GM23338 (cell line): ENCODE measurements at regions not wholly inside any gene's neighbourhood (a gene's known extent, or its start where the extent isn't known, plus 50 kb on each side); places are given as distances from the start of the nearest gene placed in this dataset.

ENCODE experiments used
- ATAC-seq: fragments of 200-7000 bp; cut with Tn5 transposase; 3 replicates; pipeline ENCODE4 v1.9.1; 2020
- DNase-seq: peaks from one replicate; pipeline ENCODE4 v3.0.0-alpha.2; 2015; ENCODE audit warnings: low spot score
- H2AFZ ChIP-seq: fragments of 200-600 bp; sonication (generic); 2 replicates; pipeline ENCODE4 v1.8.0; 2016; ENCODE audit warnings: antibody characterized with exemption, mild to moderate bottlenecking, moderate library complexity
- H3F3A ChIP-seq: fragments of 200-600 bp; sonication (generic); replicated peaks from 2 replicates; pipeline ENCODE4 v1.8.0; 2017; ENCODE audit warnings: antibody characterized with exemption, mixed run types, low read depth
- H3K27ac ChIP-seq: fragments of 200-600 bp; sonication (generic); 2 replicates; pipeline ENCODE4 v1.6.1; 2016; ENCODE audit warnings: low read depth
- H3K27me3 ChIP-seq: fragments of 200-600 bp; sonication (generic); 2 replicates; pipeline ENCODE4 v1.8.0; 2016; ENCODE audit warnings: mild to moderate bottlenecking, mixed run types, moderate library complexity; ENCODE audit not compliant: insufficient read depth
- H3K36me3 ChIP-seq: fragments of 200-600 bp; sonication (generic); 2 replicates; pipeline ENCODE4 v1.8.0; 2016; ENCODE audit warnings: mild to moderate bottlenecking; ENCODE audit not compliant: insufficient read depth
- H3K4me1 ChIP-seq: fragments of 200-600 bp; sonication (generic); 2 replicates; pipeline ENCODE4 v1.8.0; 2016; ENCODE audit warnings: mild to moderate bottlenecking, moderate library complexity; ENCODE audit not compliant: insufficient read depth
- H3K4me2 ChIP-seq: fragments of 200-600 bp; sonication (generic); 2 replicates; pipeline ENCODE4 v1.7.1; 2017; ENCODE audit warnings: mixed run types
- H3K4me3 ChIP-seq: fragments of 200-600 bp; sonication (generic); 2 replicates; pipeline ENCODE4 v1.6.1; 2016; ENCODE audit warnings: mixed run types
- H3K79me2 ChIP-seq: fragments of 200-600 bp; sonication (generic); replicated peaks from 2 replicates; pipeline ENCODE4 v1.8.0; 2017; ENCODE audit warnings: mild to moderate bottlenecking; ENCODE audit not compliant: insufficient read depth
- H3K9me2 ChIP-seq: fragments of 200-600 bp; sonication (generic); 2 replicates; pipeline ENCODE4 v1.8.0; 2017; ENCODE audit not compliant: insufficient read depth
- H4K20me1 ChIP-seq: fragments of 200-600 bp; sonication (generic); replicated peaks from 2 replicates; pipeline ENCODE4 v1.8.0; 2017; ENCODE audit warnings: mild to moderate bottlenecking; ENCODE audit not compliant: insufficient read depth
- H3K27ac Mint-ChIP-seq: 2 replicates; pipeline ENCODE4 v1.8.0; 2020; ENCODE audit warnings: inconsistent platforms, mild to moderate bottlenecking, moderate library complexity, mixed read lengths
- H3K27me3 Mint-ChIP-seq: 3 replicates; pipeline ENCODE4 v1.8.0; 2022; ENCODE audit warnings: low read depth, mild to moderate bottlenecking, moderate library complexity, mixed read lengths, inconsistent platforms; ENCODE audit not compliant: insufficient read depth, poor library complexity
- H3K36me3 Mint-ChIP-seq: 3 replicates; pipeline ENCODE4 v1.8.0; 2021; ENCODE audit warnings: low read depth, mild to moderate bottlenecking, inconsistent platforms, moderate library complexity, mixed read lengths
- H3K4me1 Mint-ChIP-seq: 3 replicates; pipeline ENCODE4 v1.8.0; 2020; ENCODE audit warnings: mild to moderate bottlenecking, inconsistent platforms, mixed read lengths
- H3K4me3 Mint-ChIP-seq: 3 replicates; pipeline ENCODE4 v1.8.0; 2021; ENCODE audit warnings: moderate library complexity, mild to moderate bottlenecking, inconsistent platforms, mixed read lengths
- H3K9me3 Mint-ChIP-seq: 3 replicates; pipeline ENCODE4 v1.8.0; 2020; ENCODE audit warnings: moderate library complexity, mild to moderate bottlenecking, inconsistent platforms, mixed read lengths
- CREB1 ChIP-seq: fragments of 250-450 bp; sonication (Bioruptor Pico); IDR thresholded peaks from 2 replicates; pipeline ENCODE4 v1.5.0; 2020; ENCODE audit warnings: low read depth, mild to moderate bottlenecking, moderate library complexity
- EZH2 ChIP-seq: fragments of 200-600 bp; sonication (generic); IDR thresholded peaks from one replicate; pipeline ENCODE4 v1.8.0; 2017; ENCODE audit warnings: antibody characterized with exemption, mild to moderate bottlenecking, low read depth; ENCODE audit not compliant: unreplicated experiment
- EZH2phosphoT487 ChIP-seq: fragments of 200-600 bp; sonication (generic); IDR thresholded peaks from one replicate; pipeline ENCODE4 v1.8.1; 2018; ENCODE audit warnings: antibody characterized with exemption; ENCODE audit not compliant: unreplicated experiment
- JUNB ChIP-seq: IDR thresholded peaks from one replicate; pipeline ENCODE4 v1.6.1; 2016; ENCODE audit warnings: antibody characterized with exemption; ENCODE audit not compliant: unreplicated experiment
- NANOG ChIP-seq: IDR thresholded peaks from 2 replicates; pipeline ENCODE4 v1.6.1; 2016; ENCODE audit warnings: antibody characterized with exemption, borderline replicate concordance
- ZNF114 ChIP-seq: fragments of 250-450 bp; sonication (Bioruptor Pico); IDR thresholded peaks from 2 replicates; pipeline ENCODE4 v1.5.0; 2020; ENCODE audit warnings: mild to moderate bottlenecking, moderate library complexity
- ZNF331 ChIP-seq: fragments of 250-450 bp; sonication (Bioruptor Pico); IDR thresholded peaks from 2 replicates; pipeline ENCODE4 v1.5.0; 2020; ENCODE audit warnings: low read depth, mild to moderate bottlenecking, moderate library complexity
- TF ChIP-seq, protein P1 (sequence below): fragments of 250-450 bp; sonication (Bioruptor Pico); IDR thresholded peaks from 2 replicates; pipeline ENCODE4 v1.5.0; 2020; ENCODE audit warnings: mild to moderate bottlenecking, moderate library complexity
- TF ChIP-seq, protein P2 (sequence below), 2 experiments: fragments of 200-600 bp in 1 of 2; sonication (generic) in 1 of 2; conservative IDR thresholded peaks; 2 replicates each; pipeline versions ENCODE4 v1.5.1 to v1.6.1; 2016 to 2017; ENCODE audit warnings: antibody characterized with exemption in 2 of 2, low read depth in 2 of 2, mild to moderate bottlenecking in 2 of 2, moderate library complexity in 1 of 2
- TF ChIP-seq, protein P3 (sequence below): IDR thresholded peaks from one replicate; pipeline ENCODE4 v1.6.1; 2018; ENCODE audit warnings: antibody characterized with exemption; ENCODE audit not compliant: unreplicated experiment
- TF ChIP-seq, protein P4 (sequence below): IDR thresholded peaks from 2 replicates; pipeline ENCODE4 v1.6.1; 2016; ENCODE audit warnings: antibody characterized with exemption

DNA sequence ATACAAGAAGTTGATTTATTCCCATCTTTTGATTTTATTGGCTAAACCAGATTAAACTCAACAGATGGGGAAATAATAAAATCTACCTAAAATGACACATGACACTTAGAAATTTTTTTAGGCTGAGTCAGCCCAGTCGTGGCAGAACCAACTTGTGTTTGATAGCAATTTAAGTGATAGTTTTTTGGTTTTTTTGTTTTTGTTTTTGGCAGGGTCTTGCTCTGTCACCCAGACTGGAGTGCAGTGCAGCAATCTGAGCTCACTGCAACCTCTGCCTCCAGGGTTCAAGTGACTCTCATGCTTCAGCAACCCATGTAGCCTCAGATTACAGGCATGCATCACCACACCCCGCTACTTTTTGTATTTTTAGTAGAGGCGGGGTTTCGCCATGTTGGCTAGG is 370.3 kb upstream of the NOCT start:
- DNase-seq (no peak), ATAC-seq (no peak)
- Histone ChIP-seq H3K79me2 (no peaks in the 10 kb centered on the region), H3F3A (no peaks in the 10 kb centered on the region), H4K20me1 (no peaks in the 10 kb centered on the region), H3K9me2 (peaks cover 26% of the 10 kb centered on the region), H2AFZ (peak overlapping the region; percentile 79; the same call in 1 of the 2 replicates), H3K4me3 (no peak overlapping the region), H3K27me3 (no peaks in the 10 kb centered on the region), H3K27ac (no peak overlapping the region), H3K4me2 (no peak overlapping the region), H3K36me3 (no peaks in the 10 kb centered on the region), H3K4me1 (peaks cover 11% of the 10 kb centered on the region)
- no peaks in the 10 kb centered on the region; the same call in 2 of the 3 replicates for H3K9me3 Mint-ChIP-seq
- H3K27me3 Mint-ChIP-seq: no peaks in the 10 kb centered on the region
- H3K4me3 Mint-ChIP-seq: no peak overlapping the region
- H3K4me1 Mint-ChIP-seq: peaks cover 33% of the 10 kb centered on the region
- TF ChIP-seq ZNF331: no peak
- no peak for TF ChIP-seq EZH2
- TF ChIP-seq, protein P1, sequence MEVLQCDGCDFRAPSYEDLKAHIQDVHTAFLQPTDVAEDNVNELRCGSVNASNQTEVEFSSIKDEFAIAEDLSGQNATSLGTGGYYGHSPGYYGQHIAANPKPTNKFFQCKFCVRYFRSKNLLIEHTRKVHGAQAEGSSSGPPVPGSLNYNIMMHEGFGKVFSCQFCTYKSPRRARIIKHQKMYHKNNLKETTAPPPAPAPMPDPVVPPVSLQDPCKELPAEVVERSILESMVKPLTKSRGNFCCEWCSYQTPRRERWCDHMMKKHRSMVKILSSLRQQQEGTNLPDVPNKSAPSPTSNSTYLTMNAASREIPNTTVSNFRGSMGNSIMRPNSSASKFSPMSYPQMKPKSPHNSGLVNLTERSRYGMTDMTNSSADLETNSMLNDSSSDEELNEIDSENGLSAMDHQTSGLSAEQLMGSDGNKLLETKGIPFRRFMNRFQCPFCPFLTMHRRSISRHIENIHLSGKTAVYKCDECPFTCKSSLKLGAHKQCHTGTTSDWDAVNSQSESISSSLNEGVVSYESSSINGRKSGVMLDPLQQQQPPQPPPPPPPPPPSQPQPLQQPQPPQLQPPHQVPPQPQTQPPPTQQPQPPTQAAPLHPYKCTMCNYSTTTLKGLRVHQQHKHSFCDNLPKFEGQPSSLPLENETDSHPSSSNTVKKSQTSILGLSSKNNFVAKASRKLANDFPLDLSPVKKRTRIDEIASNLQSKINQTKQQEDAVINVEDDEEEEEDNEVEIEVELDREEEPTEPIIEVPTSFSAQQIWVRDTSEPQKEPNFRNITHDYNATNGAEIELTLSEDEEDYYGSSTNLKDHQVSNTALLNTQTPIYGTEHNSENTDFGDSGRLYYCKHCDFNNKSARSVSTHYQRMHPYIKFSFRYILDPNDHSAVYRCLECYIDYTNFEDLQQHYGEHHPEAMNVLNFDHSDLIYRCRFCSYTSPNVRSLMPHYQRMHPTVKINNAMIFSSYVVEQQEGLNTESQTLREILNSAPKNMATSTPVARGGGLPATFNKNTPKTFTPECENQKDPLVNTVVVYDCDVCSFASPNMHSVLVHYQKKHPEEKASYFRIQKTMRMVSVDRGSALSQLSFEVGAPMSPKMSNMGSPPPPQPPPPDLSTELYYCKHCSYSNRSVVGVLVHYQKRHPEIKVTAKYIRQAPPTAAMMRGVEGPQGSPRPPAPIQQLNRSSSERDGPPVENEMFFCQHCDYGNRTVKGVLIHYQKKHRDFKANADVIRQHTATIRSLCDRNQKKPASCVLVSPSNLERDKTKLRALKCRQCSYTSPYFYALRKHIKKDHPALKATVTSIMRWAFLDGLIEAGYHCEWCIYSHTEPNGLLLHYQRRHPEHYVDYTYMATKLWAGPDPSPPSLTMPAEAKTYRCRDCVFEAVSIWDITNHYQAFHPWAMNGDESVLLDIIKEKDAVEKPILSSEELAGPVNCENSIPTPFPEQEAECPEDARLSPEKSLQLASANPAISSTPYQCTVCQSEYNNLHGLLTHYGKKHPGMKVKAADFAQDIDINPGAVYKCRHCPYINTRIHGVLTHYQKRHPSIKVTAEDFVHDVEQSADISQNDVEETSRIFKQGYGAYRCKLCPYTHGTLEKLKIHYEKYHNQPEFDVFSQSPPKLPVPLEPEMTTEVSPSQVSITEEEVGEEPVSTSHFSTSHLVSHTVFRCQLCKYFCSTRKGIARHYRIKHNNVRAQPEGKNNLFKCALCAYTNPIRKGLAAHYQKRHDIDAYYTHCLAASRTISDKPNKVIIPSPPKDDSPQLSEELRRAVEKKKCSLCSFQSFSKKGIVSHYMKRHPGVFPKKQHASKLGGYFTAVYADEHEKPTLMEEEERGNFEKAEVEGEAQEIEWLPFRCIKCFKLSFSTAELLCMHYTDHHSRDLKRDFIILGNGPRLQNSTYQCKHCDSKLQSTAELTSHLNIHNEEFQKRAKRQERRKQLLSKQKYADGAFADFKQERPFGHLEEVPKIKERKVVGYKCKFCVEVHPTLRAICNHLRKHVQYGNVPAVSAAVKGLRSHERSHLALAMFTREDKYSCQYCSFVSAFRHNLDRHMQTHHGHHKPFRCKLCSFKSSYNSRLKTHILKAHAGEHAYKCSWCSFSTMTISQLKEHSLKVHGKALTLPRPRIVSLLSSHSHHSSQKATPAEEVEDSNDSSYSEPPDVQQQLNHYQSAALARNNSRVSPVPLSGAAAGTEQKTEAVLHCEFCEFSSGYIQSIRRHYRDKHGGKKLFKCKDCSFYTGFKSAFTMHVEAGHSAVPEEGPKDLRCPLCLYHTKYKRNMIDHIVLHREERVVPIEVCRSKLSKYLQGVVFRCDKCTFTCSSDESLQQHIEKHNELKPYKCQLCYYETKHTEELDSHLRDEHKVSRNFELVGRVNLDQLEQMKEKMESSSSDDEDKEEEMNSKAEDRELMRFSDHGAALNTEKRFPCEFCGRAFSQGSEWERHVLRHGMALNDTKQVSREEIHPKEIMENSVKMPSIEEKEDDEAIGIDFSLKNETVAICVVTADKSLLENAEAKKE (CRISPR knock-in tag): no peak
- TF ChIP-seq, protein P2, sequence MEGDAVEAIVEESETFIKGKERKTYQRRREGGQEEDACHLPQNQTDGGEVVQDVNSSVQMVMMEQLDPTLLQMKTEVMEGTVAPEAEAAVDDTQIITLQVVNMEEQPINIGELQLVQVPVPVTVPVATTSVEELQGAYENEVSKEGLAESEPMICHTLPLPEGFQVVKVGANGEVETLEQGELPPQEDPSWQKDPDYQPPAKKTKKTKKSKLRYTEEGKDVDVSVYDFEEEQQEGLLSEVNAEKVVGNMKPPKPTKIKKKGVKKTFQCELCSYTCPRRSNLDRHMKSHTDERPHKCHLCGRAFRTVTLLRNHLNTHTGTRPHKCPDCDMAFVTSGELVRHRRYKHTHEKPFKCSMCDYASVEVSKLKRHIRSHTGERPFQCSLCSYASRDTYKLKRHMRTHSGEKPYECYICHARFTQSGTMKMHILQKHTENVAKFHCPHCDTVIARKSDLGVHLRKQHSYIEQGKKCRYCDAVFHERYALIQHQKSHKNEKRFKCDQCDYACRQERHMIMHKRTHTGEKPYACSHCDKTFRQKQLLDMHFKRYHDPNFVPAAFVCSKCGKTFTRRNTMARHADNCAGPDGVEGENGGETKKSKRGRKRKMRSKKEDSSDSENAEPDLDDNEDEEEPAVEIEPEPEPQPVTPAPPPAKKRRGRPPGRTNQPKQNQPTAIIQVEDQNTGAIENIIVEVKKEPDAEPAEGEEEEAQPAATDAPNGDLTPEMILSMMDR (conservative IDR thresholded peaks at IDR 0.05; ENCODE audit: low read depth in 2 of 2): no peak
- TF ChIP-seq NANOG: no peak
- TF ChIP-seq, protein P3, sequence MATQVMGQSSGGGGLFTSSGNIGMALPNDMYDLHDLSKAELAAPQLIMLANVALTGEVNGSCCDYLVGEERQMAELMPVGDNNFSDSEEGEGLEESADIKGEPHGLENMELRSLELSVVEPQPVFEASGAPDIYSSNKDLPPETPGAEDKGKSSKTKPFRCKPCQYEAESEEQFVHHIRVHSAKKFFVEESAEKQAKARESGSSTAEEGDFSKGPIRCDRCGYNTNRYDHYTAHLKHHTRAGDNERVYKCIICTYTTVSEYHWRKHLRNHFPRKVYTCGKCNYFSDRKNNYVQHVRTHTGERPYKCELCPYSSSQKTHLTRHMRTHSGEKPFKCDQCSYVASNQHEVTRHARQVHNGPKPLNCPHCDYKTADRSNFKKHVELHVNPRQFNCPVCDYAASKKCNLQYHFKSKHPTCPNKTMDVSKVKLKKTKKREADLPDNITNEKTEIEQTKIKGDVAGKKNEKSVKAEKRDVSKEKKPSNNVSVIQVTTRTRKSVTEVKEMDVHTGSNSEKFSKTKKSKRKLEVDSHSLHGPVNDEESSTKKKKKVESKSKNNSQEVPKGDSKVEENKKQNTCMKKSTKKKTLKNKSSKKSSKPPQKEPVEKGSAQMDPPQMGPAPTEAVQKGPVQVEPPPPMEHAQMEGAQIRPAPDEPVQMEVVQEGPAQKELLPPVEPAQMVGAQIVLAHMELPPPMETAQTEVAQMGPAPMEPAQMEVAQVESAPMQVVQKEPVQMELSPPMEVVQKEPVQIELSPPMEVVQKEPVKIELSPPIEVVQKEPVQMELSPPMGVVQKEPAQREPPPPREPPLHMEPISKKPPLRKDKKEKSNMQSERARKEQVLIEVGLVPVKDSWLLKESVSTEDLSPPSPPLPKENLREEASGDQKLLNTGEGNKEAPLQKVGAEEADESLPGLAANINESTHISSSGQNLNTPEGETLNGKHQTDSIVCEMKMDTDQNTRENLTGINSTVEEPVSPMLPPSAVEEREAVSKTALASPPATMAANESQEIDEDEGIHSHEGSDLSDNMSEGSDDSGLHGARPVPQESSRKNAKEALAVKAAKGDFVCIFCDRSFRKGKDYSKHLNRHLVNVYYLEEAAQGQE: no peak
- no peak for TF ChIP-seq CREB1
- no peak for TF ChIP-seq ZNF114
- TF ChIP-seq, protein P4, sequence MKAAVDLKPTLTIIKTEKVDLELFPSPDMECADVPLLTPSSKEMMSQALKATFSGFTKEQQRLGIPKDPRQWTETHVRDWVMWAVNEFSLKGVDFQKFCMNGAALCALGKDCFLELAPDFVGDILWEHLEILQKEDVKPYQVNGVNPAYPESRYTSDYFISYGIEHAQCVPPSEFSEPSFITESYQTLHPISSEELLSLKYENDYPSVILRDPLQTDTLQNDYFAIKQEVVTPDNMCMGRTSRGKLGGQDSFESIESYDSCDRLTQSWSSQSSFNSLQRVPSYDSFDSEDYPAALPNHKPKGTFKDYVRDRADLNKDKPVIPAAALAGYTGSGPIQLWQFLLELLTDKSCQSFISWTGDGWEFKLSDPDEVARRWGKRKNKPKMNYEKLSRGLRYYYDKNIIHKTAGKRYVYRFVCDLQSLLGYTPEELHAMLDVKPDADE: no peak
- TF ChIP-seq EZH2phosphoT487: no peak
- TF ChIP-seq JUNB: no peak
- no peak overlapping the region for H3K27ac Mint-ChIP-seq
- peaks cover 7% of the 10 kb centered on the region; the same call in 2 of the 3 replicates for H3K36me3 Mint-ChIP-seq
